Activated CD8-positive, alpha-beta T cell treated with anti-CD3 and anti-CD28 coated beads, Interleukin-2, amount 10 ng/mL, durations not matched to agents 7 days and 5 days (primary cell): ENCODE measurements at regions not wholly inside any gene's neighbourhood (a gene's known extent, or its start where the extent isn't known, plus 50 kb on each side); places are given as distances from the start of the nearest gene placed in this dataset.

ENCODE experiments used
- ATAC-seq: fragments of 150-1000 bp; cut with Tn5 transposase; one replicate; pipeline ENCODE4 v1.10.0; 2021; ENCODE audit warnings: moderate library complexity
- CTCF ChIA-PET: fragments of 350-600 bp; sonication (Branson Sonifier 250); formaldehyde crosslinking; loops from one replicate; lab custom pipeline; 2021; ENCODE audit warnings: antibody characterized with exemption; lab: Charles Lee
- POLR2A ChIA-PET: fragments of 350-600 bp; sonication (Branson Sonifier 250); formaldehyde crosslinking; loops from one replicate; lab custom pipeline; 2021; ENCODE audit warnings: antibody characterized with exemption; lab: Charles Lee
- DNase-seq: peaks from one replicate; pipeline ENCODE4 v3.0.0-alpha.2; 2020
- H3K27ac Mint-ChIP-seq: one replicate; pipeline ENCODE4 v1.8.0; 2021; ENCODE audit warnings: mild to moderate bottlenecking, mixed read lengths
- H3K27me3 Mint-ChIP-seq: one replicate; pipeline ENCODE4 v1.8.0; 2021; ENCODE audit warnings: low read depth, mixed read lengths
- H3K36me3 Mint-ChIP-seq: one replicate; pipeline ENCODE4 v1.8.0; 2021; ENCODE audit warnings: low read depth, mixed read lengths
- H3K4me1 Mint-ChIP-seq: one replicate; pipeline ENCODE4 v1.8.0; 2021; ENCODE audit warnings: low read depth, mixed read lengths
- H3K4me3 Mint-ChIP-seq: one replicate; pipeline ENCODE4 v1.8.0; 2021; ENCODE audit warnings: mild to moderate bottlenecking, mixed read lengths
- H3K9me3 Mint-ChIP-seq: one replicate; pipeline ENCODE4 v1.8.0; 2022; ENCODE audit warnings: mixed read lengths; ENCODE audit not compliant: insufficient read depth

DNA sequence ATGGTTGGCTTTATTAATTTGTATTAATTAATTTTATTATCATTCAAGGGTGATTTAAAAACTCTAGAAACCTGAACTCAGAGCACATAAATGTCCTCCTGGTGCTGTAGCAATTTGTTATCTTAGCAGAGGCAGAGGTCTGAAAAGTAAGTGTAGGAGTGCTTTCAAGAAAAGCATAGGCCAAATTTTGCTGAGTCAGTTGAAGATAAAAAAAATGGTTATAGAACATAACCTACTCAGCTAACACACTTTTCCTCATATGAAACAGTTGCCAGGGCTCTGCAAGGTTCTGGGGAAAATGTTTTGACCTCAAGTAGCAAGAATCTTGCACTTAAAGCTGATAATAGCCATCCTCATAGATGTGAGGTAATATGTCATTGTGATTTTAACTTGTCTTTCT, 53.5 kb upstream of the CHODL start:
- H3K9me3 Mint-ChIP-seq: peaks cover 14% of the 10 kb centered on the region
- no peaks in the 10 kb centered on the region for H3K27me3 Mint-ChIP-seq
- CTCF ChIA-PET: no interaction called here
- no peak overlapping the region for H3K4me3 Mint-ChIP-seq
- no peaks in the 10 kb centered on the region for H3K4me1 Mint-ChIP-seq
- no peak for ATAC-seq
- no peak for DNase-seq
- no peak overlapping the region for H3K27ac Mint-ChIP-seq
- POLR2A ChIA-PET: no interaction called here
- no peaks in the 10 kb centered on the region for H3K36me3 Mint-ChIP-seq

DNA sequence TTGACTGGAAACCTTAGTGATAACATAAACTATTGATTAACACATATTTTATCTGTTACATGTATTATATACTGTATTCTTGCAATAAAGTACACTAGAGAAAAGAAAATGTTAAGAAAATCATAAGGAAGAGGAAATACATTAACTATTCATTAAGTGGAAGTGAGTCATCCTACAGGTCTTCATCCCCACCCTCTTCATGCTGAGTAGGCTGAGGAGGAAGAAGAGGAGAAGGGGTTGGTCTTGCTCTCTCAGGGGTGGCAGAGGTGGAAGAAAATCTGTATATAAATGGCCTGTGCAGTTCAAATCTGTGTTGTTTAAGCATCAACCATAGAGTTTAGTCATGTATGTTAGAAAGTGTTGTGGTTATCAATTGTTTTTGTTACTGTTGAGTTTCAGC, 66.1 kb upstream of the CHODL start:
- no peak for DNase-seq
- Mint-ChIP-seq H3K9me3 (no peaks in the 10 kb centered on the region), H3K4me3 (no peak overlapping the region), H3K4me1 (no peaks in the 10 kb centered on the region), H3K27ac (no peak overlapping the region), H3K27me3 (no peaks in the 10 kb centered on the region), H3K36me3 (no peaks in the 10 kb centered on the region)
- ATAC-seq: no peak
- ChIA-PET CTCF (no interaction called here), POLR2A (no interaction called here)

DNA sequence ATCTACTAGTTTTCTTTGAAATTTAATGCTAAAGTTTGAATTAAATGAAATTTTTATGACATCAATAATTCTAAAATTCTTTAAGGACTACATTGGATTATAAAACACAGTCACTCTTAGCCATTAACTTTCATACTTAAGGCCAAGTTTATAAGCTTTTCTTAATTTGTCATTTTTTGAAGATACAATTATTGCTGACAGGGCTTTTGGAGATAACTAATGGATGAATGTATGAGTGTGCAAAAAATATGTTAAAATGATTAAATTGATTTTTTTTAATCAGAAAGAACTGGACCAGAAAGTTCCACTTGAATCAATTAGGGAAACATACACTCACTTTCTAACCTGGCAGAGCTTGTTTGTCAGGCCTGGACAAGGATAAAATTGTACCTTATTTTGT, 70.3 kb upstream of the CHODL start:
- no peaks in the 10 kb centered on the region for H3K27me3 Mint-ChIP-seq
- POLR2A ChIA-PET: no interaction called here
- peaks cover 10% of the 10 kb centered on the region for H3K9me3 Mint-ChIP-seq
- DNase-seq: no peak
- no peaks in the 10 kb centered on the region for H3K36me3 Mint-ChIP-seq
- no peak overlapping the region for H3K4me3 Mint-ChIP-seq
- no peak overlapping the region for H3K27ac Mint-ChIP-seq
- ATAC-seq: no peak
- CTCF ChIA-PET: no interaction called here
- H3K4me1 Mint-ChIP-seq: no peaks in the 10 kb centered on the region

DNA sequence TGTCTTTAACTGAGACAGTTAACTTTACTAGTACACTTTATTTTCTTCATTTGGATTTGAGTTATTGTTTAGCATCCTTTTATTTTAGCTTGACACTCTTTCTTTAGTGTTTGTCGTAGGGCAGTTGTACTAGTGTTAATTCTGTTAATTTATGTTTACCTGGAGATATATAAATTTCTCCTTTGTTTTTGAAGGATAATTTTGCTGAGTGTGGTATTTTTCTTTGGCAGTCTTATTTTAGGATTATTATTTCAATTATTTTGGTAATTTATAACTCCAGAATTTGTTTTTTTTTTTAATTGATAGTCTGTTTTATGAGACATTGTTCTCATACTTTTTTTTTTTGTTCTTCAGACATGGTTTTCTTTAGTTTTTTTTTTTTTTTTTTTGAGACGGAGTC, 73.8 kb upstream of the CHODL start:
- no peaks in the 10 kb centered on the region for H3K27me3 Mint-ChIP-seq
- H3K36me3 Mint-ChIP-seq: no peaks in the 10 kb centered on the region
- no peak overlapping the region for H3K4me3 Mint-ChIP-seq
- ChIA-PET POLR2A (no interaction called here), CTCF (no interaction called here)
- ATAC-seq: no peak
- no peak overlapping the region for H3K27ac Mint-ChIP-seq
- DNase-seq: no peak
- H3K9me3 Mint-ChIP-seq: peaks cover 10% of the 10 kb centered on the region
- H3K4me1 Mint-ChIP-seq: no peaks in the 10 kb centered on the region

DNA sequence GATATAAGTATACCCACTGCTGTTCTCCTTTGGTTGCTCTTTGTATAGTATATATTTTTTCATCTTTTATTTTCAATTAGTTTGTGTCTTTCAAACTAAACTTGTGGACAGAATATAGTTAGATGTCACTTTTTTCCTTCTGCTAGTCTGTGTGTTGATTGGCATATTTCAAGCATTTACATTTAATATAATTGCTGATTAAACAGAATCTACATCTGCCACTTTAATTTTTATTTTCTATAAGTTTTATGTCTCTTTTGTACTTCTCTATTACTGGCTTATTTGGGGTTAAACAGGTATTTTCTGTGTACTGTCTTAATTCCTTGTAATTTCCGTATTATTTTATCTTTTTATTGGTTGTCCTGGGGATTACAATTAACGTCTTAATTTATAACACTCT, 74.4 kb upstream of the CHODL start:
- ATAC-seq (no peak), DNase-seq (no peak)
- no peaks in the 10 kb centered on the region for H3K36me3 Mint-ChIP-seq
- ChIA-PET POLR2A (no interaction called here), CTCF (no interaction called here)
- H3K27me3 Mint-ChIP-seq: no peaks in the 10 kb centered on the region
- H3K27ac Mint-ChIP-seq: no peak overlapping the region
- peaks cover 10% of the 10 kb centered on the region for H3K9me3 Mint-ChIP-seq
- no peak overlapping the region for H3K4me3 Mint-ChIP-seq
- H3K4me1 Mint-ChIP-seq: no peaks in the 10 kb centered on the region

DNA sequence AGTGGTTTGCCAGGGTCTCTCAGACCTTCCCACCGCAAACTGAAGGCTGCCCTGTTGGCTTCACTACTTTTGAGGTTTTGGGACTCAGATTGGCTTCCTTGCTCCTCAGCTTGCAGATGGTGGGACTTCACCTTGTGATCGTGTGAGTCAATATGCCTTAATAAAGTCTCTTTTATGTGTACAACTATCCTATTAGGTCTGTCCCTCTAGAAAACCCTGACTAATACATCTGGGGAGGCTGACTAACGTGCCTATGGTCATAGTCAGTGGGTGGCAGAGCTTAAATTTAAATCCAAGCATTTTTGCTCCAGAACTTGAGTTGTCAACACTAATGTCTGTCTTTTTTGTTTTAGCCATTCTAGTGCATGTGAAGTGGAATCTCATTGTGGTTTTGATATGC, 76.5 kb upstream of the CHODL start:
- H3K27ac Mint-ChIP-seq: no peak overlapping the region
- DNase-seq (no peak), ATAC-seq (no peak)
- H3K27me3 Mint-ChIP-seq: no peaks in the 10 kb centered on the region
- no peak overlapping the region for H3K4me3 Mint-ChIP-seq
- ChIA-PET POLR2A (no interaction called here), CTCF (no interaction called here)
- peaks cover 10% of the 10 kb centered on the region for H3K9me3 Mint-ChIP-seq
- H3K36me3 Mint-ChIP-seq: no peaks in the 10 kb centered on the region
- H3K4me1 Mint-ChIP-seq: no peaks in the 10 kb centered on the region

DNA sequence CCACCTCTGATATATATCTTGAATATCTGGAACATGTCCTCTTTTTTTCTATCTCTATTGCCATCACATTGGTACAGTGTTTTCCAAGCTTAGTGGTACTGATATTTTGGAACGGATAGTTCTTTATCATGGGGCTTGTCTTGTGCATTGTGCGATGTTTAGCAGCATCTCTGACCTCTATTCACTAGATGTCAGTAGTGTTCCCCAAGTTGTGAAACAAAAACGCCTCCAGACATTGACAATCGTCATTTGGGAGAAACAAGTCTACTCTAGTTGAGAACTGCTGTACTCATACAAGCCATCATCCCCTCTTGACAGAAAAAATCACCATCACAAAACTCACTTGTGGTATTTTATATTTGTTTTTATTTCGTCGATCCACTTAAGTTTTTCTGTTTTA, 79.7 kb upstream of the CHODL start:
- ChIA-PET CTCF (no interaction called here), POLR2A (no interaction called here)
- no peak for DNase-seq
- no peak overlapping the region for H3K27ac Mint-ChIP-seq
- H3K27me3 Mint-ChIP-seq: no peaks in the 10 kb centered on the region
- H3K4me1 Mint-ChIP-seq: no peaks in the 10 kb centered on the region
- no peaks in the 10 kb centered on the region for H3K9me3 Mint-ChIP-seq
- H3K4me3 Mint-ChIP-seq: no peak overlapping the region
- H3K36me3 Mint-ChIP-seq: no peaks in the 10 kb centered on the region
- no peak for ATAC-seq

DNA sequence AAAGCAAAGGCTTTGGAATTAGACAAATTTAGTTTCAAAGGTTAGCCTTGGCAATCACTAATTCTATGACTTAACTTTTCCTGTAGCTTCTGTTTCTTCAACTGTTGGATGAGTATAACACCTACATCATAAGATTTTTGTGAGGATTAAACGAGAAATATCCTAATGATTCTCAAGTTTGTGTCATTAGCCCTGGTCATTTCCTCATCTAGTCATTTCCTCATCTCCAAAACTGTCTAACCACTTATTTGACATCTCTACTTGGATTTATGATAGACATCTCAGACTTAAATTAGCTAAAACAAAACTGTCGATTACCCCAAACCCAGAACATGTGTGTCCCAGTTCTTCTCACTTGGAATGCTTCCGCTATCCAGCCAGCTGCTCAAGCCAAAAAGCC, 80.2 kb upstream of the CHODL start:
- ChIA-PET POLR2A (no interaction called here), CTCF (interaction anchor here (0.7 kb wide), 1 partner anchor 124 kb away, joined by 3 read pairs; no protein-coding TSS in a partner anchor)
- no peak overlapping the region for H3K4me3 Mint-ChIP-seq
- H3K36me3 Mint-ChIP-seq: no peaks in the 10 kb centered on the region
- ATAC-seq: no peak
- DNase-seq: no peak
- H3K27me3 Mint-ChIP-seq: no peaks in the 10 kb centered on the region
- H3K4me1 Mint-ChIP-seq: no peaks in the 10 kb centered on the region
- H3K27ac Mint-ChIP-seq: no peak overlapping the region
- H3K9me3 Mint-ChIP-seq: no peaks in the 10 kb centered on the region

DNA sequence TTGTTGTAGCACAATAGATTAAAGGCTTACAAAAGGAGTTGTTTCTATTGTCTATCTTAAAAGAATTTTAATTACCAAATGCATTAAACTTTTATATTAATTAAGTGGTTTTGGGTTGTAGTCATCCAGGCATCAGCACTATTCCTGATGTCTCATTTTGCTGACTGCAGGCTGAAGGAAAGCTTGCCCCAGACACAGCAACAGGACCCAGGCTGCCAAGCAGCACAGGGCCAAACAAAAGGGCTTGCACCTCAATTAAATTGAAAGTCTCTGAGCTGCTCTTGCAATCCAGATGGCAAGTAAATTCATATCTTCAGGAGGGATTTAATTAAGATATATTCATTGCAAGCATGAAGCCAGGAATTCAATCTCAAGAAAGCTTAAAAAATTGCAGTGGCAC, 80.7 kb upstream of the CHODL start:
- H3K27me3 Mint-ChIP-seq: no peaks in the 10 kb centered on the region
- H3K4me1 Mint-ChIP-seq: no peaks in the 10 kb centered on the region
- no peak for ATAC-seq
- H3K36me3 Mint-ChIP-seq: no peaks in the 10 kb centered on the region
- no peak overlapping the region for H3K27ac Mint-ChIP-seq
- ChIA-PET CTCF (interaction anchor here (0.7 kb wide), 1 partner anchor 123 kb away, joined by 3 read pairs; no protein-coding TSS in a partner anchor), POLR2A (no interaction called here)
- H3K9me3 Mint-ChIP-seq: no peaks in the 10 kb centered on the region
- no peak overlapping the region for H3K4me3 Mint-ChIP-seq
- DNase-seq: no peak

DNA sequence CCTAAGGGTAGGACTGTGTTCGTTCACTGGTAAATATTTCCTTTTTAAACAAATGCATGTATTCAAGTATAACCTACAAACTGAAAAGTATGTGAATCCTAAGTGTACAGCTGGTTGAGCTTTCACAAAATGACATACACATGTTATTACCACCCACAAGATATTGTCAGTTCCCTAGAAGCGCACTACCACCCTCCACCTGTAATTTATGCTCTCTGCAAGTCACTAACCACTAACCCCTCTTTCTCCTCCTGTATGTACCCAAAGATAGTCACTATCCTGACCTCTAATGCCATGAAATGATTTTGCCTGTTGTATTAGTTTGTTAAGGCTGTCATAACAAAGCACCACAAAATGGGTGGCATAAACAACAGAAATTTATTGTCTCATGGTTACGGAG, 82.8 kb upstream of the CHODL start:
- no peaks in the 10 kb centered on the region for H3K36me3 Mint-ChIP-seq
- H3K4me1 Mint-ChIP-seq: no peaks in the 10 kb centered on the region
- CTCF ChIA-PET: interaction anchor here (1.2 kb wide), 1 partner anchor 121 kb away, joined by 3 read pairs; no protein-coding TSS in a partner anchor
- POLR2A ChIA-PET: no interaction called here
- H3K27ac Mint-ChIP-seq: no peak overlapping the region
- no peaks in the 10 kb centered on the region for H3K27me3 Mint-ChIP-seq
- H3K4me3 Mint-ChIP-seq: no peak overlapping the region
- ATAC-seq (no peak), DNase-seq (no peak)
- H3K9me3 Mint-ChIP-seq: no peaks in the 10 kb centered on the region

DNA sequence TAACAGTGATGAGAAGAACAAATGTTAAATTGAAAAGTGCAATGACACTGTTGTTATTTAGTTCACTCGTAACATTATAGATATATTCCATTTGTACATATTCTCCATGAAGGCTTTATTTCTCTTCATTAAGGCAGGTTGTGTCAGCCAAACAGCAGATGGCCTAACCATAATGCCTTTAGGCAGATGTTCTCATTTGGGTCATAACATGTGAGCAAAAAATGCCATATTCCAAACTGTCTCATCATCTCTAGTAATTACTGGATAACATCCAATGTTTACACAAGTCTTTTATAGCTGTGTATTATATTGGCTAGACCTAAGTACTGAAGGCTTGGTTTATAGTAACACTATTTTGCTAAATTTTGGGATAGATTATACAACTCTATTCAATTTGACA, 87.2 kb upstream of the CHODL start:
- ChIA-PET CTCF (no interaction called here), POLR2A (no interaction called here)
- Mint-ChIP-seq H3K27me3 (no peaks in the 10 kb centered on the region), H3K4me1 (peaks cover 20% of the 10 kb centered on the region), H3K36me3 (no peaks in the 10 kb centered on the region), H3K9me3 (no peaks in the 10 kb centered on the region), H3K27ac (no peak overlapping the region), H3K4me3 (no peak overlapping the region)
- DNase-seq (no peak), ATAC-seq (no peak)

DNA sequence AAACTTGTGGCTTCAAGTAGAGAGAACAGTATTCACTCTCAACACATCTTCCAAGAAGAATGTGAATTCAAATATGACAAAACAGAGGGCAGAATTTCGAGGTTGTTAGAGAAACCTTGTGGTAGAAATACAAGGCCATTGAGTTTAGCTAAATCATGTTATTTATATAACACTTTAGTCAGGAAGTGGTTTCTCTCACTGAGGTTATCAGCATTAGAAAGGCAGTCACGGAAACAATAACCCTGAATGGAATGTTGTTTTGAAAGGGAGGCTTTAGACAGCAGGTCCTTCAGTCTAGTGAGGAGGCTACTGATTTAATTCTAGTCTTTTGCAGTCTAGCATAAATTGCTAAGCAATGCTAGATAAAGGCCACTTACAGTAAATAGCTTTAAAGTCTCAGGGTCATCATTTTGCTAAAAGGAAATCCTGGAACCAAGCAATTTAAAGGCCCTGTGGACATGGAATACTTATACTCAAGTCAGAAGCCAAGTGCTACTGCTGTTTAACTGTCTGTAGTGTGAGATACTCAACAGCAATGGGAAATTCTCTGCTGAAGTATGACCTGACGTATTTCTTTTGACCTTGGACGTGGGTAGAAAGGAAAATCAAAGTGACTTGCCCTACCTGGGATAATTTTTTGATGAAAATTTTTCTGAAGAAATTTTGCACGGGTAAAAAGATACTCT, 89.0 kb upstream of the CHODL start:
- peak overlapping the region; percentile 25 for H3K27ac Mint-ChIP-seq
- peak; percentile 61 for ATAC-seq
- H3K27me3 Mint-ChIP-seq: no peaks in the 10 kb centered on the region
- no peaks in the 10 kb centered on the region for H3K9me3 Mint-ChIP-seq
- no peak for DNase-seq
- no peak overlapping the region for H3K4me3 Mint-ChIP-seq
- H3K4me1 Mint-ChIP-seq: peaks cover 26% of the 10 kb centered on the region
- ChIA-PET POLR2A (no interaction called here), CTCF (no interaction called here)
- no peaks in the 10 kb centered on the region for H3K36me3 Mint-ChIP-seq

DNA sequence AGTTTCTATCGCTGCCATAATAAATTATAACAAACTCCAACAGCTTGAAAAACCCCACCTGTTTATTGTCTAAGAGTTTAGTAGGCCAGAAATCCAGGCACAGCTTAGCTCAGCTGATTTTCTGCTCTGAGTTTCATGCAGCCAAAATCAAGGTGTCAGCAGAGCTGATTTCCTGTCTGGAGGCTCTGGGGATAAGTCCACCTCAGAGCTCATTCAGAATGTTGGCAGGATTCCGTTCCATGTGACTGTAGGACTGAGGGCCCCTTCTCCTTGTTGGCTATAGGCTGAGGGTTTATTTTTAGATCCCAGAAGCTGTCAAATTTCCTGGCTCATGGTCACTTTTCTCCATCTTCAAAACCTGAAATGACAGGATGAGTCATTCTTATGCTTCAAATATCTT, 91.6 kb upstream of the CHODL start:
- CTCF ChIA-PET: no interaction called here
- H3K27me3 Mint-ChIP-seq: no peaks in the 10 kb centered on the region
- no peak overlapping the region for H3K27ac Mint-ChIP-seq
- POLR2A ChIA-PET: no interaction called here
- H3K4me1 Mint-ChIP-seq: peaks cover 26% of the 10 kb centered on the region
- no peaks in the 10 kb centered on the region for H3K36me3 Mint-ChIP-seq
- H3K9me3 Mint-ChIP-seq: no peaks in the 10 kb centered on the region
- DNase-seq (no peak), ATAC-seq (no peak)
- no peak overlapping the region for H3K4me3 Mint-ChIP-seq
